Activated CD4-positive, alpha-beta T cell treated with anti-CD3 and anti-CD28 coated beads, Interleukin-2, Interleukin-4, amounts not matched to agents 100 ng/mL and 50 ng/mL, durations not matched to agents 16 hours and 8 hours (primary cell): ENCODE measurements at regions not wholly inside any gene's neighbourhood (a gene's known extent, or its start where the extent isn't known, plus 50 kb on each side); places are given as distances from the start of the nearest gene placed in this dataset.
"Not testable (repeated sequence)": the region's sequence is repeated elsewhere in the genome, so short reads cannot be mapped to it uniquely, and the experiment has no call there.

Experiments used
- DNase-seq: peaks from one replicate; pipeline ENCODE4 v3.0.0-alpha.2; 2020; ENCODE audit warnings: low spot score

- DNase-seq, result no peak
Measured at GRCh38 chr22:34834059-34834458, 231.9 kb upstream of the ISX start.

- not testable (repeated sequence) for DNase-seq
Measured at GRCh38 chr22:34834541-34834940, 231.4 kb upstream of the ISX start.

GRCh38 chr22:34841331-34841771, 224.6 kb upstream of the ISX start:
- no peak for DNase-seq

- DNase-seq, result no peak
Measured at GRCh38 chr22:34841911-34842310, 224.0 kb upstream of the ISX start.

GRCh38 chr22:34842630-34843029, 223.3 kb upstream of the ISX start:
- no peak for DNase-seq

- not testable (repeated sequence) for DNase-seq
Measured at GRCh38 chr22:34843743-34844142, 222.2 kb upstream of the ISX start.

- DNase-seq, result no peak
Measured at GRCh38 chr22:34845391-34845790, 220.6 kb upstream of the ISX start.

- DNase-seq, result no peak
Measured at GRCh38 chr22:34847072-34847471, 218.9 kb upstream of the ISX start.

GRCh38 chr22:34849965-34850364, 216.0 kb upstream of the ISX start:
- DNase-seq, result no peak

- no peak for DNase-seq
Measured at GRCh38 chr22:34851918-34852662, 213.9 kb upstream of the ISX start.

GRCh38 chr22:34855471-34855870, 210.5 kb upstream of the ISX start:
- DNase-seq, result no peak

GRCh38 chr22:34858066-34858465, 207.9 kb upstream of the ISX start:
- no peak for DNase-seq

GRCh38 chr22:34861787-34862186, 204.2 kb upstream of the ISX start:
- DNase-seq, result no peak

- no peak for DNase-seq
Measured at GRCh38 chr22:34866081-34866480, 199.9 kb upstream of the ISX start.

GRCh38 chr22:34866495-34867131, 199.3 kb upstream of the ISX start:
- no peak for DNase-seq

- DNase-seq, result no peak
Measured at GRCh38 chr22:34877506-34877905, 188.5 kb upstream of the ISX start.

GRCh38 chr22:34878171-34878570, 187.8 kb upstream of the ISX start:
- no peak for DNase-seq

GRCh38 chr22:34879001-34879400, 187.0 kb upstream of the ISX start:
- DNase-seq, result no peak

- DNase-seq, result no peak
Measured at GRCh38 chr22:34880662-34881061, 185.3 kb upstream of the ISX start.

GRCh38 chr22:34881453-34881852, 184.5 kb upstream of the ISX start:
- no peak for DNase-seq

- no peak for DNase-seq
Measured at GRCh38 chr22:34885852-34886251, 180.1 kb upstream of the ISX start.

GRCh38 chr22:34886391-34886790, 179.6 kb upstream of the ISX start:
- DNase-seq, result no peak

GRCh38 chr22:34886812-34887211, 179.1 kb upstream of the ISX start:
- DNase-seq, result no peak

- DNase-seq, result no peak
Measured at GRCh38 chr22:34897126-34897525, 168.8 kb upstream of the ISX start.
